HG03139 (cell line): ENCODE measurements at regions not wholly inside any gene's neighbourhood (a gene's known extent, or its start where the extent isn't known, plus 50 kb on each side); places are given as distances from the start of the nearest gene placed in this dataset.

Experiments used
- ATAC-seq: cut with Tn5 transposase; IDR thresholded peaks from one replicate; pipeline ENCODE4 v1.9.1; 2021; ENCODE audit not compliant: unreplicated experiment

- ATAC-seq: no peak
Observed at GRCh38 chr1:191561276-191561675, 597.0 kb upstream of the RGS18 start.

- no peak for ATAC-seq
Observed at GRCh38 chr1:191564275-191564674, 594.0 kb upstream of the RGS18 start.

- no peak for ATAC-seq
Observed at GRCh38 chr1:191572479-191572878, 585.8 kb upstream of the RGS18 start.

- no peak for ATAC-seq
Observed at GRCh38 chr1:191575180-191575579, 583.1 kb upstream of the RGS18 start.

GRCh38 chr1:191575746-191576145 is 582.5 kb upstream of the RGS18 start:
- no peak for ATAC-seq

GRCh38 chr1:191577213-191577612 is 581.0 kb upstream of the RGS18 start:
- ATAC-seq: no peak

- no peak for ATAC-seq
Observed at GRCh38 chr1:191578281-191578680, 580.0 kb upstream of the RGS18 start.

GRCh38 chr1:191579019-191579418 is 579.2 kb upstream of the RGS18 start:
- no peak for ATAC-seq

- ATAC-seq: no peak
Observed at GRCh38 chr1:191582169-191582568, 576.1 kb upstream of the RGS18 start.

- no peak for ATAC-seq
Observed at GRCh38 chr1:191585095-191585494, 573.2 kb upstream of the RGS18 start.

GRCh38 chr1:191588905-191589304 is 569.4 kb upstream of the RGS18 start:
- ATAC-seq: no peak

GRCh38 chr1:191589536-191589935 is 568.7 kb upstream of the RGS18 start:
- no peak for ATAC-seq

- ATAC-seq: no peak
Observed at GRCh38 chr1:191590578-191590977, 567.7 kb upstream of the RGS18 start.

- no peak for ATAC-seq
Observed at GRCh38 chr1:191592039-191592438, 566.2 kb upstream of the RGS18 start.

GRCh38 chr1:191592907-191593306 is 565.4 kb upstream of the RGS18 start:
- no peak for ATAC-seq

- no peak for ATAC-seq
Observed at GRCh38 chr1:191595170-191595569, 563.1 kb upstream of the RGS18 start.

- no peak for ATAC-seq
Observed at GRCh38 chr1:191608367-191608766, 549.9 kb upstream of the RGS18 start.

- no peak for ATAC-seq
Observed at GRCh38 chr1:191609305-191609704, 549.0 kb upstream of the RGS18 start.

GRCh38 chr1:191615101-191615821 is 543.0 kb upstream of the RGS18 start:
- no peak for ATAC-seq

GRCh38 chr1:191618181-191618580 is 540.1 kb upstream of the RGS18 start:
- ATAC-seq: no peak

GRCh38 chr1:191620883-191621282 is 537.4 kb upstream of the RGS18 start:
- no peak for ATAC-seq

- no peak for ATAC-seq
Observed at GRCh38 chr1:191624044-191624443, 534.2 kb upstream of the RGS18 start.

GRCh38 chr1:191629836-191630235 is 528.4 kb upstream of the RGS18 start:
- no peak for ATAC-seq
